ENCODE measurements at regions not wholly inside any gene's neighbourhood (a gene's known extent, or its start where the extent isn't known, plus 50 kb on each side); places are given as distances from the start of the nearest gene placed in this dataset.
"Not testable (repeated sequence)": the region's sequence is repeated elsewhere in the genome, so short reads cannot be mapped to it uniquely, and the experiment has no call there.

DNA sequence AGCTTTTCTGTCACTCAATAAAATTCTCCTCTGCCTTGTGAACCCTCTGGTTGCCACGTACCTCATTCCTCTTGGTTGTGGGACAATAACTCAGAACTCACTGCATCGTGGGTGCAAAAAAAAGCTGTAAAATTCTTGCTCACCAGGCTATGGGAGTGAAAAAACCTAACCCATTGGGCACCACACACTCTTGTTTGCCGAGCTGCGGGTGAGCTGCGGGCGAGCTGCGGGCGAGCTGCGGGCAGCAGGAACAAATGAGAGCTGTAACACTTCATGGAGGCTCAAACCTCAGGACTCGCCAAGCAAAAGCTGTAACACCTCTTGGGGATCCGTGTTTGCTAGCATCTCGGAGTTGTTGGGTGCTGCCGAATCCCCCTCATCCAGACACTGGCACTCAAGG is 641.3 kb upstream of the CHRM3 start:
- TF ChIP-seq, protein P1, sequence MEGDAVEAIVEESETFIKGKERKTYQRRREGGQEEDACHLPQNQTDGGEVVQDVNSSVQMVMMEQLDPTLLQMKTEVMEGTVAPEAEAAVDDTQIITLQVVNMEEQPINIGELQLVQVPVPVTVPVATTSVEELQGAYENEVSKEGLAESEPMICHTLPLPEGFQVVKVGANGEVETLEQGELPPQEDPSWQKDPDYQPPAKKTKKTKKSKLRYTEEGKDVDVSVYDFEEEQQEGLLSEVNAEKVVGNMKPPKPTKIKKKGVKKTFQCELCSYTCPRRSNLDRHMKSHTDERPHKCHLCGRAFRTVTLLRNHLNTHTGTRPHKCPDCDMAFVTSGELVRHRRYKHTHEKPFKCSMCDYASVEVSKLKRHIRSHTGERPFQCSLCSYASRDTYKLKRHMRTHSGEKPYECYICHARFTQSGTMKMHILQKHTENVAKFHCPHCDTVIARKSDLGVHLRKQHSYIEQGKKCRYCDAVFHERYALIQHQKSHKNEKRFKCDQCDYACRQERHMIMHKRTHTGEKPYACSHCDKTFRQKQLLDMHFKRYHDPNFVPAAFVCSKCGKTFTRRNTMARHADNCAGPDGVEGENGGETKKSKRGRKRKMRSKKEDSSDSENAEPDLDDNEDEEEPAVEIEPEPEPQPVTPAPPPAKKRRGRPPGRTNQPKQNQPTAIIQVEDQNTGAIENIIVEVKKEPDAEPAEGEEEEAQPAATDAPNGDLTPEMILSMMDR (conservative IDR thresholded peaks at IDR 0.05; ENCODE audit: low read depth) = no peak
- CTCF ChIA-PET = interaction anchor here (0.5 kb wide), 1 partner anchor 315 kb away, joined by 7 read pairs; no protein-coding TSS in a partner anchor
- no peak overlapping the region for H3K27ac ChIP-seq
- POLR2A ChIA-PET (ENCODE audit: low non-redundant PET) = no interaction called here
- DNase-seq (ENCODE audit: low spot score) = no peak

DNA sequence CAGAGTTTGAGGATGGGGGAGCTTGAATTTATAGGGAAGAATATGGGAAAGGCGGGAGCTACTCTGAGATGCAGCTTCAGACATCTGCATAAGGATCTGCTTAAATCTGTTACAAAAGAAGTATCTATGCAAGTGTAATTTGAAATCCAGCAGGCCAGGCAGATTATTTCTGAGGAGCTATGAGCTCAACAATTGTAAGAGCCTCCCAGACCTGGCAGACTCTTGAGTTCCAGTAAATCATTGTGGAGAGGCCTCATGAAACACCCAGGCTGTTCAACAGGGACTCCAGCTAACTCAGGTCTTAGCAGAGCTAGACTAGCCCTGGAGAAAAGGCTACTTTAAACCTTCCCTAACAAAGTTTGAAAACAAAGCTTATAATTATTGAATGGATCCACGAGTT is 647.5 kb upstream of the CHRM3 start:
- no peak for DNase-seq (ENCODE audit: low spot score)
- TF ChIP-seq, protein P1 (conservative IDR thresholded peaks at IDR 0.05; ENCODE audit: low read depth) = no peak
- ChIA-PET CTCF (no interaction called here), POLR2A (ENCODE audit: low non-redundant PET) (no interaction called here)
- H3K27ac ChIP-seq = no peak overlapping the region

DNA sequence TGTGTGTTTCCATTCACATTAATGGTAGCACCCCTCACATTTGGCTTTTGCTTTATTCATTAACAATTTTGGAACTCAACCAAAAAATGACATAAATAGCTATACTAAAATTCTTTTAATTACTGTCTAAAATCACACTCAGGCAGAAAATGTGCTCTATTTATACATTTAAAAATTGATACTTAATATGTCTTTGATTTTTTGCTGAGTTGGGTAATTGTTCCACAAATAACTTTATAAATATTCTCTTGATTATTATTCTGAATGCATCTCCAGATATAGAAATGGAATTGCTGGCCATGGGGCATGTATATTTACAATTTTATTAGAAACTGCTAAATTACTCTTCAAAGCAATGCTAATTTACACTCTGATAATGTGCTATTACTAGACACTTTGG is 658.7 kb upstream of the CHRM3 start:
- no peak for DNase-seq (ENCODE audit: low spot score)
- CTCF ChIA-PET = interaction anchor here (0.6 kb wide), 1 partner anchor 863 kb away, joined by 3 read pairs; no protein-coding TSS in a partner anchor
- H3K27ac ChIP-seq = no peak overlapping the region
- POLR2A ChIA-PET (ENCODE audit: low non-redundant PET) = no interaction called here
- TF ChIP-seq, protein P1 (conservative IDR thresholded peaks at IDR 0.05; ENCODE audit: low read depth) = no peak

DNA sequence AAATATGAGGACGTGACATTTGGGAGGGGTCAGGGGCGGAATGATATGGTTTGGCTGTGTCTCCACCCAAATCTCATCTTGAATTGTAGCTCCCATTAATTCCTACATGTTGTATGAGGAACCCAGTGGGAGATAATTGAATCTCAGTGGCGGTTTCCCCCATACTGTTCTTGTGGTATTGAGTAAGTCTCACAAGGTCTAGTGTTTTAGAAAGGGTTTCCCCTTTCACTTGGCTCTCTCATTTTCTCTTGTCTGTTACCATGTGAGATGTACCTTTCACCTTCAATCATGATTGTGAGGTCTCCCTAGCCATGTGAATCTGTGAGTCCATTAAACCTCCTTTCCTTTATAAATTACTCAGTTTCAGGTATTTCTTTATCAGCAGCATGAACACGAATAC is 663.6 kb upstream of the CHRM3 start:
- POLR2A ChIA-PET (ENCODE audit: low non-redundant PET) = no interaction called here
- TF ChIP-seq, protein P1 (conservative IDR thresholded peaks at IDR 0.05; ENCODE audit: low read depth) = no peak
- H3K27ac ChIP-seq = no peak overlapping the region
- DNase-seq (ENCODE audit: low spot score) = no peak
- CTCF ChIA-PET = no interaction called here

DNA sequence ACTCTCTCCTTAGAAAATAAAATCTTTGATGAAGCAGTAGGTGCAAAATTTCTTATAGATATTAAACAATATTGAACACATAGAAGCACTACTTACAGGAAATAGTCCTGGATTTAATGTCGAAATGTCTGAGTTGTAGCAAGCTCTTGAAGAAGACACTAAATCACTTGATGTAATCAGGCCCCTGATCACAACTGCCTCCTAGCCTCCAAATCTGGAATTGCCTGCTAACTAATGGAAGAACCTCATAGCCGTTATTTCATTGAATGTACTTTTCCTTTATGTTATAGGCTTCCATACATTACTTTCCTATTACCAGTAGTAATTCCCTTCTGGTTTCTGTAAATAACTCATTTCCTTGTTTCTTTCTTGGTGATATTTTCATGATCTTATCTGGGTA is 675.7 kb upstream of the CHRM3 start:
- ChIA-PET CTCF (no interaction called here), POLR2A (ENCODE audit: low non-redundant PET) (no interaction called here)
- TF ChIP-seq, protein P1 (conservative IDR thresholded peaks at IDR 0.05; ENCODE audit: low read depth) = no peak
- DNase-seq (ENCODE audit: low spot score) = no peak
- H3K27ac ChIP-seq = no peak overlapping the region

DNA sequence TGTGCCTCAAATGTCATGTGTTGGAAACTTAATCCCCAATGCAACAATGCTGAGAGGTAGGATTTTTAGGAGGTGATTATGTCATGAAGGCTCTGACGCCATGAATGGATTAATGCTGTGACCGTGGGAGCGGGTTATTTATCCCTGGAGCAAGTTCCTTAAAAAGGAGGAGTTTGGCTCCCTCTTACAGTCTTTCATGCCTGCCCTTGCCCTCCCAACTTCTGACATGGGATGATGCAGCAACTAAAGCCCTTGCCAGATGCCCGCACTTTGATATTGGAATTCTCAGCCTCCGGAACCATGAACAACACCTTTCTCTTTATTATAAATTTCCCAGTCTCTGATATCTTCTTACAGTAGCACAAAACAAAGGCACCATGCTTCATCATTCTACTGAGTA is 685.3 kb upstream of the CHRM3 start:
- TF ChIP-seq, protein P1 (conservative IDR thresholded peaks at IDR 0.05; ENCODE audit: low read depth) = no peak
- DNase-seq (ENCODE audit: low spot score) = no peak
- no peak overlapping the region for H3K27ac ChIP-seq
- ChIA-PET POLR2A (ENCODE audit: low non-redundant PET) (no interaction called here), CTCF (no interaction called here)

DNA sequence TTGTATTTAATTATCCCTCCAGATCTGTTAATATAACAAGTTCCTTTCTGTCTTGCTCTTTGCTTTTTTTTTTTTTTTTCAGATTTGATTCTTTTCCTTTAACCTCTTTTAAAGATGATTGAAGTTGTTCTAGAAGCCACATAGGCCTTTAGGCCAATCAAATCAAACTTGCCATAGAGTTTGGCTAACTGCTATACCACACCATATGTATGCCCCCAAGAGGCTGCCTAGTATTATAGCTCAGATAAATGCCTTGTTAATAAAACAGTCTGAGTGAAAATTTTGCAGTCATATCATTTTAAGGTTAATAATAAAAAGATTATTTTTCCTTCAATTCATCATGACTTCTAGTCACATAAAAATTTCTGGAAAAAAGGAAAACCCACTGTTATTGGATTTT is 696.0 kb upstream of the CHRM3 start:
- CTCF ChIA-PET = interaction anchor here (0.6 kb wide), 1 partner anchor 301 kb away, joined by 3 read pairs; no protein-coding TSS in a partner anchor
- TF ChIP-seq, protein P1 (conservative IDR thresholded peaks at IDR 0.05; ENCODE audit: low read depth) = no peak
- no peak for DNase-seq (ENCODE audit: low spot score)
- no peak overlapping the region for H3K27ac ChIP-seq
- POLR2A ChIA-PET (ENCODE audit: low non-redundant PET) = no interaction called here

DNA sequence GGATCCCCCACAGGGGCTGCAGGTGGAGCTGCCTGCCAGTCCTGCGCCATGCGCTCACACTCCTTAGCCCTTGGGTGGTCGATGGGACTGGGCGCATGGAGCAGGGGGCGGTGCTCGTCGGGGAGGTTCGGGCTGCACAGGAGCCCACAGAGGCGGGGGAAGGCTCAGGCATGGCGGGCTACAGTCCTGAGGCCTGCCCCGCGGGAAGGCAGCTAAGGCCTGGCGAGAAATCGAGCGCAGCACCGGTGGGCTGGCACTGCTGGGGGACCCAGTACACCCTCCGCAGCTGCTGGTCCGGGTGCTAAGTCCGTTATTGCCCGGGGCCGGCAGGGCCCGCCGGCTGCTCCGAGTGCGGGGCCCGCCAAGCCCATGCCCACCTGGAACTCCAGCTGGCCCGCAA is 701.8 kb upstream of the CHRM3 start:
- DNase-seq (ENCODE audit: low spot score); H3K27ac ChIP-seq; POLR2A ChIA-PET (ENCODE audit: low non-redundant PET); CTCF ChIA-PET: not testable (repeated sequence)

All from RWPE1 (cell line).